Liver (tissue), 7 donors: ENCODE measurements at regions not wholly inside any gene's neighbourhood (a gene's known extent, or its start where the extent isn't known, plus 50 kb on each side); places are given as distances from the start of the nearest gene placed in this dataset.

Experiments
- DNase-seq: peaks from one replicate; pipeline ENCODE4 v3.0.0-alpha.2; 2017; ENCODE audit warnings: low spot score
- H3K27ac ChIP-seq, 2 donors: one replicate each; pipeline ENCODE4 v1.7.0; 2013; ENCODE audit warnings: inconsistent platforms in 2 of 2, low read length in 2 of 2, control low read depth in 1 of 2, low read depth in 1 of 2, mild to moderate bottlenecking in 1 of 2
- H3K27me3 ChIP-seq, 4 donors: one replicate each; pipeline versions ENCODE4 v1.6.1 to v1.7.0; 2013; ENCODE audit warnings: low read length in 3 of 4, inconsistent platforms in 1 of 4, mild to moderate bottlenecking in 1 of 4, moderate library complexity in 1 of 4; ENCODE audit not compliant: control insufficient read depth in 4 of 4, insufficient read depth in 4 of 4
- H3K36me3 ChIP-seq, 4 donors: one replicate each; pipeline versions ENCODE4 v1.6.1 to v1.7.0; 2013; ENCODE audit warnings: low read length in 3 of 4, mild to moderate bottlenecking in 3 of 4, low read depth in 1 of 4, moderate library complexity in 1 of 4; ENCODE audit not compliant: control insufficient read depth in 4 of 4, insufficient read depth in 3 of 4
- H3K4me1 ChIP-seq, 4 donors: one replicate each; pipeline versions ENCODE4 v1.6.1 to v1.7.0; 2013; ENCODE audit warnings: low read length in 3 of 4, mild to moderate bottlenecking in 3 of 4, moderate library complexity in 1 of 4; ENCODE audit not compliant: control insufficient read depth in 4 of 4, insufficient read depth in 4 of 4
- H3K4me3 ChIP-seq, 3 donors: one replicate each; pipeline versions ENCODE4 v1.6.1 to v1.7.0; 2013; ENCODE audit warnings: low read length in 3 of 3, control low read depth in 1 of 3, low read depth in 1 of 3, mild to moderate bottlenecking in 1 of 3
- H3K9ac ChIP-seq, 2 donors: one replicate each; pipeline ENCODE4 v1.7.0; 2013; ENCODE audit warnings: low read length in 2 of 2, mild to moderate bottlenecking in 2 of 2, moderate library complexity in 2 of 2, control low read depth in 1 of 2, low read depth in 1 of 2
- H3K9me3 ChIP-seq, 4 donors: one replicate each; pipeline versions ENCODE4 v1.6.1 to v1.7.0; 2013; ENCODE audit warnings: low read length in 3 of 4; ENCODE audit not compliant: control insufficient read depth in 4 of 4
- EGR1 ChIP-seq, 2 donors: IDR thresholded peaks; 2 replicates each; pipeline ENCODE4 v1.6.1; 2016 to 2018; ENCODE audit warnings: antibody characterized with exemption in 2 of 2, low read depth in 2 of 2
- FOXA1 ChIP-seq: IDR thresholded peaks from 2 replicates; pipeline ENCODE4 v1.6.1; 2016; ENCODE audit warnings: antibody characterized with exemption
- FOXA2 ChIP-seq: IDR thresholded peaks from 2 replicates; pipeline ENCODE4 v1.6.1; 2016; ENCODE audit warnings: antibody characterized with exemption
- GABPA ChIP-seq, 2 donors: IDR thresholded peaks in 1 of 2; conservative IDR thresholded peaks in 1 of 2; 2 replicates each; pipeline ENCODE4 v1.6.1; 2016; ENCODE audit warnings: antibody characterized with exemption in 2 of 2, mild to moderate bottlenecking in 1 of 2, moderate library complexity in 1 of 2
- HNF4A ChIP-seq, 2 donors: conservative IDR thresholded peaks; 2 replicates each; pipeline ENCODE4 v1.6.1; 2016; ENCODE audit warnings: antibody characterized with exemption in 2 of 2, mild to moderate bottlenecking in 2 of 2
- HNF4G ChIP-seq: IDR thresholded peaks from 2 replicates; pipeline ENCODE4 v1.6.1; 2016; ENCODE audit warnings: antibody characterized with exemption
- JUND ChIP-seq, 2 donors: IDR thresholded peaks; 2 replicates each; pipeline ENCODE4 v1.6.1; 2016; ENCODE audit warnings: antibody characterized with exemption in 2 of 2
- NR2F2 ChIP-seq: IDR thresholded peaks from 2 replicates; pipeline ENCODE4 v1.6.1; 2016; ENCODE audit warnings: antibody characterized with exemption
- RAD21 ChIP-seq, 2 donors: IDR thresholded peaks; 2 replicates each; pipeline ENCODE4 v1.6.1; 2016; ENCODE audit warnings: antibody characterized with exemption in 2 of 2, mild to moderate bottlenecking in 2 of 2
- RXRA ChIP-seq, 2 donors: IDR thresholded peaks; 2 replicates each; pipeline ENCODE4 v1.6.1; 2017 to 2018; ENCODE audit warnings: antibody characterized with exemption in 2 of 2, mild to moderate bottlenecking in 1 of 2
- SP1 ChIP-seq: IDR thresholded peaks from 2 replicates; pipeline ENCODE4 v1.6.1; 2018; ENCODE audit warnings: antibody characterized with exemption, mild to moderate bottlenecking
- TAF1 ChIP-seq: conservative IDR thresholded peaks from 2 replicates; pipeline ENCODE4 v1.6.1; 2016; ENCODE audit warnings: antibody characterized with exemption, mild to moderate bottlenecking
- YY1 ChIP-seq: IDR thresholded peaks from 2 replicates; pipeline ENCODE4 v1.6.1; 2016; ENCODE audit warnings: antibody characterized with exemption, mild to moderate bottlenecking
- WGBS: extraction: QIAGEN DNeasy Blood & Tissue Kit; methylation state at CpG from one replicate; pipeline ENCODE4 v1.1.7; 2013; 5-methylcytosine and 5-hydroxymethylcytosine counted together
- TF ChIP-seq, protein P1 (sequence below): IDR thresholded peaks from 2 replicates; pipeline ENCODE4 v1.6.1; 2016; ENCODE audit warnings: antibody characterized with exemption, mild to moderate bottlenecking
- TF ChIP-seq, protein P2 (sequence below): IDR thresholded peaks from 2 replicates; pipeline ENCODE4 v1.6.1; 2016; ENCODE audit warnings: antibody characterized with exemption
- TF ChIP-seq, protein P3 (sequence below): IDR thresholded peaks from 2 replicates; pipeline ENCODE4 v1.6.1; 2016; ENCODE audit warnings: antibody characterized with exemption
- TF ChIP-seq, protein P4 (sequence below): IDR thresholded peaks from 2 replicates; pipeline ENCODE4 v1.6.1; 2016; ENCODE audit warnings: antibody characterized with exemption
- donor health status: healthy.
- donor health status: healthy.
- donor health status: healthy.
- donor health status: healthy.

DNA sequence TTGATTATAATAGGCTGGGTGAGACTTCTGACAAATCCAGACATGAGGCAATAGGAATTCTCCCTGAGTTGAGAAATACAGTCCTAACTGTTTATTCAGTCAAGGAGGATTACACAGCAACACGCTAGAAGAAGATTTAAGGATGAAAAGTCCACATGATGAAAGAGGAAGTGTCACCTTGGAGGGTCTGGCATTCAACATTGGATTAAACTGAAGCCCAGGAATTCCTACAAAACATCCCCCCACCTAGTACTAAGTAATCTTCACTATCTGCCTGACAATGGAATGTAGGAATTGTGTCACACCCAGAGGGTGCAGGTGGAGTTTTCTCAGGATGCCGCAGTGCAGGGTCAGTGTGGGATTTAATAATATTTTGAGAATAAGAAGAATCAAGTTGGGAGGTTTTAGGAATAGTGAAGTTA, 142.4 kb downstream of the SOCS6 start:
- TF ChIP-seq HNF4A (conservative IDR thresholded peaks at IDR 0.05) (peak; percentile 70 to 83), TAF1 (no peak), RAD21 (IDR thresholded peaks at IDR 0.05) (peak; percentile 32 to 58), EGR1 (IDR thresholded peaks at IDR 0.05; ENCODE audit: low read depth in 2 of 2) (no peak), YY1 (no peak), NR2F2 (peak; percentile 17), JUND (IDR thresholded peaks at IDR 0.05) (peak in 1 of 2 donors; percentile 62), FOXA1 (no peak), SP1 (peak; percentile 61), HNF4G (peak; percentile 37), FOXA2 (no peak), GABPA (IDR thresholded peaks at IDR 0.05 in 1 of 2, conservative IDR thresholded peaks at IDR 0.05 in 1 of 2) (peak in 1 of 2 donors; percentile 14), RXRA (IDR thresholded peaks at IDR 0.05) (peak; percentile 48 to 50)
- TF ChIP-seq, protein P1, sequence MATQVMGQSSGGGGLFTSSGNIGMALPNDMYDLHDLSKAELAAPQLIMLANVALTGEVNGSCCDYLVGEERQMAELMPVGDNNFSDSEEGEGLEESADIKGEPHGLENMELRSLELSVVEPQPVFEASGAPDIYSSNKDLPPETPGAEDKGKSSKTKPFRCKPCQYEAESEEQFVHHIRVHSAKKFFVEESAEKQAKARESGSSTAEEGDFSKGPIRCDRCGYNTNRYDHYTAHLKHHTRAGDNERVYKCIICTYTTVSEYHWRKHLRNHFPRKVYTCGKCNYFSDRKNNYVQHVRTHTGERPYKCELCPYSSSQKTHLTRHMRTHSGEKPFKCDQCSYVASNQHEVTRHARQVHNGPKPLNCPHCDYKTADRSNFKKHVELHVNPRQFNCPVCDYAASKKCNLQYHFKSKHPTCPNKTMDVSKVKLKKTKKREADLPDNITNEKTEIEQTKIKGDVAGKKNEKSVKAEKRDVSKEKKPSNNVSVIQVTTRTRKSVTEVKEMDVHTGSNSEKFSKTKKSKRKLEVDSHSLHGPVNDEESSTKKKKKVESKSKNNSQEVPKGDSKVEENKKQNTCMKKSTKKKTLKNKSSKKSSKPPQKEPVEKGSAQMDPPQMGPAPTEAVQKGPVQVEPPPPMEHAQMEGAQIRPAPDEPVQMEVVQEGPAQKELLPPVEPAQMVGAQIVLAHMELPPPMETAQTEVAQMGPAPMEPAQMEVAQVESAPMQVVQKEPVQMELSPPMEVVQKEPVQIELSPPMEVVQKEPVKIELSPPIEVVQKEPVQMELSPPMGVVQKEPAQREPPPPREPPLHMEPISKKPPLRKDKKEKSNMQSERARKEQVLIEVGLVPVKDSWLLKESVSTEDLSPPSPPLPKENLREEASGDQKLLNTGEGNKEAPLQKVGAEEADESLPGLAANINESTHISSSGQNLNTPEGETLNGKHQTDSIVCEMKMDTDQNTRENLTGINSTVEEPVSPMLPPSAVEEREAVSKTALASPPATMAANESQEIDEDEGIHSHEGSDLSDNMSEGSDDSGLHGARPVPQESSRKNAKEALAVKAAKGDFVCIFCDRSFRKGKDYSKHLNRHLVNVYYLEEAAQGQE, result no peak
- TF ChIP-seq, protein P2, sequence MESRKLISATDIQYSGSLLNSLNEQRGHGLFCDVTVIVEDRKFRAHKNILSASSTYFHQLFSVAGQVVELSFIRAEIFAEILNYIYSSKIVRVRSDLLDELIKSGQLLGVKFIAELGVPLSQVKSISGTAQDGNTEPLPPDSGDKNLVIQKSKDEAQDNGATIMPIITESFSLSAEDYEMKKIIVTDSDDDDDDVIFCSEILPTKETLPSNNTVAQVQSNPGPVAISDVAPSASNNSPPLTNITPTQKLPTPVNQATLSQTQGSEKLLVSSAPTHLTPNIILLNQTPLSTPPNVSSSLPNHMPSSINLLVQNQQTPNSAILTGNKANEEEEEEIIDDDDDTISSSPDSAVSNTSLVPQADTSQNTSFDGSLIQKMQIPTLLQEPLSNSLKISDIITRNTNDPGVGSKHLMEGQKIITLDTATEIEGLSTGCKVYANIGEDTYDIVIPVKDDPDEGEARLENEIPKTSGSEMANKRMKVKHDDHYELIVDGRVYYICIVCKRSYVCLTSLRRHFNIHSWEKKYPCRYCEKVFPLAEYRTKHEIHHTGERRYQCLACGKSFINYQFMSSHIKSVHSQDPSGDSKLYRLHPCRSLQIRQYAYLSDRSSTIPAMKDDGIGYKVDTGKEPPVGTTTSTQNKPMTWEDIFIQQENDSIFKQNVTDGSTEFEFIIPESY, result no peak
- TF ChIP-seq, protein P3, sequence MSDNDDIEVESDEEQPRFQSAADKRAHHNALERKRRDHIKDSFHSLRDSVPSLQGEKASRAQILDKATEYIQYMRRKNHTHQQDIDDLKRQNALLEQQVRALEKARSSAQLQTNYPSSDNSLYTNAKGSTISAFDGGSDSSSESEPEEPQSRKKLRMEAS, result no peak
- TF ChIP-seq, protein P4, sequence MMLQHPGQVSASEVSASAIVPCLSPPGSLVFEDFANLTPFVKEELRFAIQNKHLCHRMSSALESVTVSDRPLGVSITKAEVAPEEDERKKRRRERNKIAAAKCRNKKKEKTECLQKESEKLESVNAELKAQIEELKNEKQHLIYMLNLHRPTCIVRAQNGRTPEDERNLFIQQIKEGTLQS, result peak; percentile 80
- no peak for DNase-seq
- Histone ChIP-seq H3K4me1 (peaks cover 2 to 14% (median 3%) of the 10 kb centered on the region in 4 donors), H3K9ac (no peak overlapping the region), H3K4me3 (no peak overlapping the region), H3K27me3 (no peaks in the 10 kb centered on the region), H3K27ac (peak overlapping the region; percentile 60 to 85), H3K36me3 (no peaks in the 10 kb centered on the region), H3K9me3 (no peaks in the 10 kb centered on the region)
- WGBS, result 50% methylated on average over 2 of the region's 2 CpGs

DNA sequence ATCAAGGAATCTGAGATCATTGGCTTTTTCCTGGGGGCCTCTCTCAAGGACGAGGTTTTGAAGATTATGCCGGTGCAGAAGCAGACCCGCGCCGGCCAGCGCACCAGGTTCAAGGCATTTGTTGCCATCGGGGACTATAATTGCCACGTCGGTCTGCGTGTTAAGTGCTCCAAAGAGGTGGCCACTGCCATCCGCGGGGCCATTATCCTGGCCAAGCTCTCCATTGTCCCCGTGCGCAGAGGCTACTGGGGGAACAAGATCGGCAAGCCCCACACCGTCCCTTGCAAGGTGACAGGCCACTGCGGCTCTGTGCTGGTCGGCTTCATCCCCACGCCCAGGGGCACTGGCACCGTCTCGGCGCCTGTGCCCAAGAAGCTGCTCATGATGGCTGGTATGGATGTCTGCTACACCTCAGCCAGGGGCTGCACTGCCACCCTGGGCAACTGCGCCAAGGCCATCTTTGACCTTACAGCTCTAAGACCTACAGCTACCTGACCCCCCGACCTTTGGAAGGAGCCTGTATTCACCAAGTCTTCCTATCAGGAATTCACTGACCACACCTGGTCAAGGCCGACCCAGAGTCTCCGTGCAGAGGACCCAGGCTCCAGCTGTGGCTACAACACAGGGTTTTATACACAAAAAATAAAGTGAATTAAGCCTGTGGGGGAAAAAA, 141.8 kb downstream of the SOCS6 start:
- Histone ChIP-seq H3K27me3 (no peaks in the 10 kb centered on the region), H3K4me1 (peaks cover 2 to 14% (median 3%) of the 10 kb centered on the region in 4 donors), H3K4me3 (no peak overlapping the region), H3K27ac (peak overlapping the region; percentile 60 to 85), H3K9me3 (no peaks in the 10 kb centered on the region), H3K36me3 (no peaks in the 10 kb centered on the region), H3K9ac (no peak overlapping the region)
- 96% methylated on average over 26 of the region's 26 CpGs for WGBS
- TF ChIP-seq GABPA (IDR thresholded peaks at IDR 0.05 in 1 of 2, conservative IDR thresholded peaks at IDR 0.05 in 1 of 2) (no peak), RAD21 (IDR thresholded peaks at IDR 0.05) (no peak), SP1 (no peak), TAF1 (no peak), NR2F2 (no peak), FOXA2 (no peak), HNF4G (no peak)
- TF ChIP-seq, protein P2, result no peak
- no peak for DNase-seq
